DND-41 (cell line): ENCODE measurements at regions not wholly inside any gene's neighbourhood (a gene's known extent, or its start where the extent isn't known, plus 50 kb on each side); places are given as distances from the start of the nearest gene placed in this dataset.

ENCODE experiments used
- ATAC-seq: fragments of 200-7000 bp; cut with Tn5 transposase; 3 replicates; pipeline ENCODE4 v1.9.1; 2021; ENCODE audit warnings: low read depth; ENCODE audit not compliant: insufficient read depth
- DNase-seq: peaks from one replicate; pipeline ENCODE4 v3.0.0-alpha.2; 2020
- H2AFZ ChIP-seq: 2 replicates; pipeline ENCODE4 v1.6.0; 2012; ENCODE audit warnings: low read depth, low read length
- H3K27ac ChIP-seq: 2 replicates; pipeline ENCODE4 v1.5.1; 2012; ENCODE audit warnings: low read length, inconsistent platforms
- H3K27me3 ChIP-seq: fragments of 200-600 bp; sonication (generic); 2 replicates; pipeline ENCODE4 v1.6.0; 2012; ENCODE audit warnings: low read length, mild to moderate bottlenecking, inconsistent platforms; ENCODE audit not compliant: insufficient read depth, poor library complexity
- H3K36me3 ChIP-seq: 2 replicates; pipeline ENCODE4 v1.5.1; 2012; ENCODE audit warnings: low read length, inconsistent platforms; ENCODE audit not compliant: insufficient read depth
- H3K4me1 ChIP-seq: 2 replicates; pipeline ENCODE4 v1.5.1; 2012; ENCODE audit warnings: mild to moderate bottlenecking, low read length; ENCODE audit not compliant: insufficient read depth
- H3K4me2 ChIP-seq: 2 replicates; pipeline ENCODE4 v1.6.0; 2012; ENCODE audit warnings: mild to moderate bottlenecking, moderate library complexity, low read length, inconsistent platforms; ENCODE audit not compliant: insufficient read depth
- H3K4me3 ChIP-seq, 2 experiments: fragments of 200-600 bp in 1 of 2; shearing (Covaris generic) in 1 of 2; 2 replicates each; pipeline ENCODE4 v1.5.1; 2012 to 2016; ENCODE audit warnings: inconsistent platforms in 2 of 2, low read length in 2 of 2, mild to moderate bottlenecking in 2 of 2, low read depth in 1 of 2, moderate library complexity in 1 of 2
- H3K79me2 ChIP-seq: 2 replicates; pipeline ENCODE4 v1.6.0; 2012; ENCODE audit warnings: low read length, inconsistent platforms; ENCODE audit not compliant: insufficient read depth
- H3K9ac ChIP-seq: 2 replicates; pipeline ENCODE4 v1.6.0; 2012; ENCODE audit warnings: low read depth, mild to moderate bottlenecking, inconsistent platforms, low read length, moderate library complexity
- H3K9me3 ChIP-seq: 2 replicates; pipeline ENCODE4 v1.5.1; 2012; ENCODE audit warnings: low read length, moderate library complexity, mild to moderate bottlenecking, inconsistent platforms; ENCODE audit not compliant: insufficient read depth, severe bottlenecking
- H4K20me1 ChIP-seq: 2 replicates; pipeline ENCODE4 v1.6.0; 2012; ENCODE audit warnings: low read length; ENCODE audit not compliant: insufficient read depth
- EZH2 ChIP-seq: IDR thresholded peaks from 3 replicates; pipeline ENCODE4 v1.6.1; 2012; ENCODE audit warnings: borderline replicate concordance, low read depth, mild to moderate bottlenecking, moderate library complexity, low read length, inconsistent platforms; ENCODE audit not compliant: severe bottlenecking
- TF ChIP-seq, protein P1 (sequence below): IDR thresholded peaks from 2 replicates; pipeline ENCODE4 v1.5.1; 2012; ENCODE audit warnings: borderline replicate concordance, low read length, moderate library complexity, mild to moderate bottlenecking; ENCODE audit not compliant: poor library complexity, severe bottlenecking; ENCODE audit errors: extremely low read depth

DNA sequence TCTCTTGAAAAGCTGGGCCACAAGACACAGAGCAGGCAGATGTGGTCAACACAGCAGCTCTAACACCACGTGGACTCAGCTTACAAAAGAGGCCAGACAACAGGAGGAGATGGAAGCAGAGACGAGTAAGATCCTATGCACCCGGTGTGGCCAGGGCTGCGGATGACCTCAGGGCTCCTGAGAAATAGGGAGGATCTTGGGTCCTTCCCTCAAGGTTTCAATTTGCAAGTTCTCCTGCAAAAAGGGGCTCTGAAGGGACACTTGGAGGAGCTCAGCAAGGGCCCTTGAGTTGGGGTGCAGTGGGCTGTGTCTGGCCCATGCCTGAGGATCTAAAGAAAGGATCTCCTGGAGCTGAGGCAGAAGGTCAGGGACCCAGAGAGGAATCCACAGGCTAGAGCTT, 249.5 kb upstream of the IGF1R start:
- no peaks in the 10 kb centered on the region for H3K4me1 ChIP-seq
- TF ChIP-seq, protein P1, sequence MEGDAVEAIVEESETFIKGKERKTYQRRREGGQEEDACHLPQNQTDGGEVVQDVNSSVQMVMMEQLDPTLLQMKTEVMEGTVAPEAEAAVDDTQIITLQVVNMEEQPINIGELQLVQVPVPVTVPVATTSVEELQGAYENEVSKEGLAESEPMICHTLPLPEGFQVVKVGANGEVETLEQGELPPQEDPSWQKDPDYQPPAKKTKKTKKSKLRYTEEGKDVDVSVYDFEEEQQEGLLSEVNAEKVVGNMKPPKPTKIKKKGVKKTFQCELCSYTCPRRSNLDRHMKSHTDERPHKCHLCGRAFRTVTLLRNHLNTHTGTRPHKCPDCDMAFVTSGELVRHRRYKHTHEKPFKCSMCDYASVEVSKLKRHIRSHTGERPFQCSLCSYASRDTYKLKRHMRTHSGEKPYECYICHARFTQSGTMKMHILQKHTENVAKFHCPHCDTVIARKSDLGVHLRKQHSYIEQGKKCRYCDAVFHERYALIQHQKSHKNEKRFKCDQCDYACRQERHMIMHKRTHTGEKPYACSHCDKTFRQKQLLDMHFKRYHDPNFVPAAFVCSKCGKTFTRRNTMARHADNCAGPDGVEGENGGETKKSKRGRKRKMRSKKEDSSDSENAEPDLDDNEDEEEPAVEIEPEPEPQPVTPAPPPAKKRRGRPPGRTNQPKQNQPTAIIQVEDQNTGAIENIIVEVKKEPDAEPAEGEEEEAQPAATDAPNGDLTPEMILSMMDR, result no peak
- no peak for TF ChIP-seq EZH2

GRCh38 chr15:98400120-98400519, 248.2 kb upstream of the IGF1R start:
- H3K27me3 ChIP-seq, result peaks cover 9% of the 10 kb centered on the region
- no peak for ATAC-seq

More for the DNA sequence above, 249.5 kb upstream of the IGF1R start:
- H3K27ac ChIP-seq, result no peak overlapping the region
- no peak overlapping the region for H3K4me3 ChIP-seq
- no peaks in the 10 kb centered on the region for H4K20me1 ChIP-seq
- H2AFZ ChIP-seq, result no peak overlapping the region
- H3K79me2 ChIP-seq, result no peaks in the 10 kb centered on the region
- ATAC-seq (no peak), DNase-seq (no peak)
- peaks cover 9% of the 10 kb centered on the region for H3K27me3 ChIP-seq
- H3K4me2 ChIP-seq, result no peak overlapping the region
- no peaks in the 10 kb centered on the region for H3K36me3 ChIP-seq
- no peaks in the 10 kb centered on the region for H3K9me3 ChIP-seq
- H3K9ac ChIP-seq, result no peak overlapping the region

GRCh38 chr15:98401029-98401428, 247.3 kb upstream of the IGF1R start:
- TF ChIP-seq EZH2, result no peak
- TF ChIP-seq, protein P1, result no peak
- no peaks in the 10 kb centered on the region for H3K9me3 ChIP-seq
- H3K27ac ChIP-seq, result no peak overlapping the region
- DNase-seq, result no peak
- no peak overlapping the region for H2AFZ ChIP-seq
- no peak for ATAC-seq
- no peak overlapping the region for H3K9ac ChIP-seq
- no peaks in the 10 kb centered on the region for H3K36me3 ChIP-seq
- no peaks in the 10 kb centered on the region for H4K20me1 ChIP-seq
- no peaks in the 10 kb centered on the region for H3K79me2 ChIP-seq
- peaks cover 9% of the 10 kb centered on the region for H3K27me3 ChIP-seq
- no peaks in the 10 kb centered on the region for H3K4me1 ChIP-seq
- H3K4me3 ChIP-seq, result no peak overlapping the region
- no peak overlapping the region for H3K4me2 ChIP-seq

More at GRCh38 chr15:98400120-98400519, 248.2 kb upstream of the IGF1R start:
- Histone ChIP-seq H3K36me3 (no peaks in the 10 kb centered on the region), H3K4me1 (no peaks in the 10 kb centered on the region), H3K27ac (no peak overlapping the region), H3K4me2 (no peak overlapping the region), H2AFZ (no peak overlapping the region), H3K9ac (no peak overlapping the region), H3K79me2 (no peaks in the 10 kb centered on the region), H3K9me3 (no peaks in the 10 kb centered on the region), H3K4me3 (no peak overlapping the region), H4K20me1 (no peaks in the 10 kb centered on the region)
- TF ChIP-seq, protein P1, result no peak
- no peak for TF ChIP-seq EZH2
- DNase-seq, result no peak

DNA sequence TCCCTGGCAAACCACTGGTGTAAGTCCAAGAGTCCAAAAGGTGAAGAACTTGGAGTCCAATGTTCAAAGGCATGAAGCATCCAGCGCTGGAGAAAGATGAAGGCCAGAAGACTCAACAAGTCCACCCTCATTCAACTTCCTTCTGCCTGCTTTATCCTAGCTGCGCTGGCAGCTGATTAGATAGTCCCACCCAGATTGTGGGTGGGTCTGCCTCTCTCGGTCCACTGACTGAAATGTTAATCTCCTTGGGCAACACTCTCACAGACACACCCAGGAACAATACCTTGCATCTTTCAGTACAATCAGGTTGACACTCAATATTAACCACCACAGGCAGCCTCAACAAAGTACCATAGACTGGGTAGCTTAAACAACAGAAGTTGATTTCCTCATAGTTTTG, 245.9 kb upstream of the IGF1R start:
- no peak overlapping the region for H3K4me3 ChIP-seq
- TF ChIP-seq EZH2, result no peak
- TF ChIP-seq, protein P1, result no peak
- ATAC-seq (no peak), DNase-seq (no peak)
- H3K27me3 ChIP-seq, result peaks cover 4% of the 10 kb centered on the region
- H3K9ac ChIP-seq, result no peak overlapping the region
- H3K36me3 ChIP-seq, result no peaks in the 10 kb centered on the region
- H4K20me1 ChIP-seq, result no peaks in the 10 kb centered on the region
- H3K27ac ChIP-seq, result no peak overlapping the region
- H3K4me2 ChIP-seq, result no peak overlapping the region
- no peak overlapping the region for H2AFZ ChIP-seq
- no peaks in the 10 kb centered on the region for H3K79me2 ChIP-seq
- no peaks in the 10 kb centered on the region for H3K9me3 ChIP-seq
- H3K4me1 ChIP-seq, result no peaks in the 10 kb centered on the region
